Peyer's patch (tissue), 4 donors: ENCODE measurements at regions not wholly inside any gene's neighbourhood (a gene's known extent, or its start where the extent isn't known, plus 50 kb on each side); places are given as distances from the start of the nearest gene placed in this dataset.

Experiments used
- DNase-seq, 3 donors: peaks; one replicate each; pipeline ENCODE4 v3.0.0-alpha.2; 2017 to 2019
- H3K27ac ChIP-seq, 4 donors: fragments of 200-600 bp; sonication (generic); one replicate each; pipeline ENCODE4 v1.5.1; 2016 to 2019
- H3K27me3 ChIP-seq, 2 donors: fragments of 200-600 bp; sonication (generic); one replicate each; pipeline ENCODE4 v1.5.1; 2019
- H3K36me3 ChIP-seq, 3 donors: fragments of 200-600 bp; sonication (generic); one replicate each; pipeline ENCODE4 v1.5.1; 2016 to 2019
- H3K4me1 ChIP-seq, 4 donors: fragments of 200-600 bp; sonication (generic); one replicate each; pipeline ENCODE4 v1.5.1; 2016 to 2019
- H3K4me3 ChIP-seq, 4 donors: fragments of 200-600 bp; sonication (generic); 1 replicate in 3 of 4; 2 replicates in 1 of 4; pipeline ENCODE4 v1.5.1; 2016 to 2019; ENCODE audit warnings: mild to moderate bottlenecking in 1 of 4
- H3K9me3 ChIP-seq, 4 donors: fragments of 200-600 bp; sonication (generic); one replicate each; pipeline ENCODE4 v1.5.1; 2016 to 2019; ENCODE audit warnings: mild to moderate bottlenecking in 1 of 4
- CTCF ChIP-seq, 6 experiments: fragments of 450-650 bp in 4 of 6; fragments of 200-600 bp in 2 of 6; sonication (generic) in 1 of 6; IDR thresholded peaks; one replicate each; pipeline ENCODE4 v1.5.1; 2017 to 2019; ENCODE audit warnings: antibody characterized with exemption in 6 of 6, mild to moderate bottlenecking in 3 of 6, moderate library complexity in 1 of 6
- POLR2A ChIP-seq, 2 donors: fragments of 450-650 bp; IDR thresholded peaks; one replicate each; pipeline ENCODE4 v1.5.1; 2017; ENCODE audit warnings: antibody characterized with exemption in 2 of 2, mild to moderate bottlenecking in 2 of 2, moderate library complexity in 2 of 2

GRCh38 chr12:87217491-87217890 lies 811.7 kb downstream of the C12orf50 start:
- Histone ChIP-seq H3K27ac (no peak overlapping the region), H3K4me3 (no peak overlapping the region), H3K4me1 (no peaks in the 10 kb centered on the region), H3K27me3 (no peaks in the 10 kb centered on the region), H3K9me3 (no peaks in the 10 kb centered on the region), H3K36me3 (no peaks in the 10 kb centered on the region)
- no peak for DNase-seq
- TF ChIP-seq POLR2A (IDR thresholded peaks at IDR 0.05) = no peak
- no peak for TF ChIP-seq CTCF (IDR thresholded peaks at IDR 0.05)

GRCh38 chr12:87216436-87216835 lies 812.8 kb downstream of the C12orf50 start:
- Histone ChIP-seq H3K36me3 (no peaks in the 10 kb centered on the region), H3K27ac (no peak overlapping the region), H3K4me3 (no peak overlapping the region), H3K9me3 (no peaks in the 10 kb centered on the region), H3K4me1 (no peaks in the 10 kb centered on the region), H3K27me3 (no peaks in the 10 kb centered on the region)
- DNase-seq = no peak
- TF ChIP-seq CTCF (IDR thresholded peaks at IDR 0.05) (no peak), POLR2A (IDR thresholded peaks at IDR 0.05) (no peak)

- DNase-seq = no peak
- no peak overlapping the region for H3K4me3 ChIP-seq
- TF ChIP-seq POLR2A (IDR thresholded peaks at IDR 0.05) = no peak
- TF ChIP-seq CTCF (IDR thresholded peaks at IDR 0.05) = no peak
- H3K36me3 ChIP-seq = no peaks in the 10 kb centered on the region
- no peaks in the 10 kb centered on the region for H3K4me1 ChIP-seq
- no peaks in the 10 kb centered on the region for H3K27me3 ChIP-seq
- no peak overlapping the region for H3K27ac ChIP-seq
- H3K9me3 ChIP-seq = no peaks in the 10 kb centered on the region
Measured at GRCh38 chr12:87202189-87202588, 827.0 kb downstream of the C12orf50 start.

- TF ChIP-seq CTCF (IDR thresholded peaks at IDR 0.05) (no peak), POLR2A (IDR thresholded peaks at IDR 0.05) (no peak)
- no peaks in the 10 kb centered on the region for H3K4me1 ChIP-seq
- no peaks in the 10 kb centered on the region for H3K36me3 ChIP-seq
- H3K4me3 ChIP-seq = no peak overlapping the region
- no peaks in the 10 kb centered on the region for H3K9me3 ChIP-seq
- H3K27me3 ChIP-seq = no peaks in the 10 kb centered on the region
- no peak overlapping the region for H3K27ac ChIP-seq
- DNase-seq = no peak
Measured at GRCh38 chr12:87201598-87201997, 827.6 kb downstream of the C12orf50 start.

- Histone ChIP-seq H3K4me3 (no peak overlapping the region), H3K4me1 (no peaks in the 10 kb centered on the region), H3K9me3 (no peaks in the 10 kb centered on the region), H3K27ac (no peak overlapping the region), H3K27me3 (no peaks in the 10 kb centered on the region), H3K36me3 (no peaks in the 10 kb centered on the region)
- no peak for DNase-seq
- TF ChIP-seq CTCF (IDR thresholded peaks at IDR 0.05) (no peak), POLR2A (IDR thresholded peaks at IDR 0.05) (no peak)
Measured at GRCh38 chr12:87200289-87200979, 828.8 kb downstream of the C12orf50 start.

GRCh38 chr12:87198181-87198580 lies 831.0 kb downstream of the C12orf50 start:
- Histone ChIP-seq H3K36me3 (no peaks in the 10 kb centered on the region), H3K4me3 (no peak overlapping the region), H3K27me3 (no peaks in the 10 kb centered on the region), H3K27ac (no peak overlapping the region), H3K9me3 (no peaks in the 10 kb centered on the region), H3K4me1 (no peaks in the 10 kb centered on the region)
- no peak for DNase-seq
- TF ChIP-seq POLR2A (IDR thresholded peaks at IDR 0.05) = no peak
- no peak for TF ChIP-seq CTCF (IDR thresholded peaks at IDR 0.05)
